ENCODE measurements at regions not wholly inside any gene's neighbourhood (a gene's known extent, or its start where the extent isn't known, plus 50 kb on each side); places are given as distances from the start of the nearest gene placed in this dataset.

- no peak for DNase-seq (ENCODE audit: low spot score)
These were observed 173.4 kb upstream of the BMP4 start for GRCh38 chr14:54129850-54130640.

DNA sequence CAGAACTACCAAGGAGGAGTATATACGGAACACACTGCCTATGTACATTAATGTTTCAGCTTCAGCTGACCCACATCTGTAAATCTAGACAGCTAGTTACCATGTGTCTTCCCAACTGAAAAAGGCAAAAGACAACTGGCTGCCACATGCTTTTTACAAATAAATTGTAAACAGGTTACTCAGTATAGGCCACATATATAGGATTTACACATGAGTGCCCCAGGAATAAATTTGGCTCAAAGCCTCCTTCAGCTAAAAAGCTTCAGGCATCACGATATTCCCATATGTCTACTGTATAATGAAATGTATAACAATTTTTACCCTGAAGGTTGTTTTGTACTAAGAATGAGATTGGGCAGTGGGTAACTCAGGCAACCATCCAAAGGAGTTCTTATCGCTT is 175.9 kb upstream of the BMP4 start:
- DNase-seq (ENCODE audit: low spot score), result no peak

DNA sequence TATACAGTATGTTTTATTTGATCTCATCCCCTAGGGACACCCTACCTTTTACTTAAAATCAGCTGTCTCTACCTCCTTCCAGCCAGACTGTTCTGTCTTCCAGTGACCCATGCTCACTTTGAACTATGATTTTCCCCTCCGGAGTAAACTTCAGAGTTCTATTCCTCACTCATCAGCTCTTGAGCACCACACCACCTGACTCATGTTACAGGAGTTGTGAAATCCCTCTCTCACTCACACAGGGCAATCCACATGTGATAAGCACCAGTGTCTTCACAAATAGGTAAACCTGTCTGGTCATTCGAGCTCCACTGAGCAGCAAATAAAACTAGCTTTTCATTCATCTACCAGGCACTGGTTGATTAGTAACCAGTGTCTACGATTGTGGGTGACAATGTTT is 177.3 kb upstream of the BMP4 start:
- DNase-seq (ENCODE audit: low spot score), result no peak

- no peak for DNase-seq (ENCODE audit: low spot score)
These were observed 179.2 kb upstream of the BMP4 start for GRCh38 chr14:54135804-54136280.

DNA sequence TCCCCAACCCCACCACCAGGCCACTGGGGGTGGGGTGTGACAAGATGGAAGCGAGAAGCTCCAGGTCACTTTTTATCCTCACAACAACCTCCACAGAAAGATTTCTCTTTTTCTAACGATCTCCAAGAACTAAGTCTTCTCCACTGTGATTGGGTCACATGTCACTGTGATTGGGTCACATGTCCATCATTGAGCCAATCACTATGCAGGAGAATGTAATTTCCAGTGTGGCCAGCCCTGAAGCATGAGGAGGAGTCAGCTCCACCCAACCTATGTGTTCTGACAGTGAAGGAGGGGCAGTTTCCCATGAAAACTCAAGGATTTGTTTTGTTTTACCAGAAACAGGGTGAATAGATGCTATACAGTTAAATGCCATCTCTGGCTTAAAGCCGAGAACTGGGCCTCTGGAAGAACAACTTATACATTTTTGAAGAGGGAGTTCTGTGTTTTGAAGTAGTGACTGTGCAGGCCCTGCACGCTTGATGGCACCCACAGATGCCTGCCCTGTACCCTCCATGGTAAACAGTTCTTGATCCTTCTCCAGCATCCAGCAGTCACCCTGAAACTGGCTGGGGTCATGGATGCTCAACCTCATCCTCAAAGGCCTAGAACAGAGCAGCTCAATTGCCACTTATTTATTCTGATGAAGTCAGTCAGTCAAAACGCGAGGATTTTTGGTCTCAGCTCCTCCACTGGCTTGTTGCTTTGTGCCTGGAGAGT is 180.4 kb upstream of the BMP4 start:
- no peak for DNase-seq (ENCODE audit: low spot score)

DNA sequence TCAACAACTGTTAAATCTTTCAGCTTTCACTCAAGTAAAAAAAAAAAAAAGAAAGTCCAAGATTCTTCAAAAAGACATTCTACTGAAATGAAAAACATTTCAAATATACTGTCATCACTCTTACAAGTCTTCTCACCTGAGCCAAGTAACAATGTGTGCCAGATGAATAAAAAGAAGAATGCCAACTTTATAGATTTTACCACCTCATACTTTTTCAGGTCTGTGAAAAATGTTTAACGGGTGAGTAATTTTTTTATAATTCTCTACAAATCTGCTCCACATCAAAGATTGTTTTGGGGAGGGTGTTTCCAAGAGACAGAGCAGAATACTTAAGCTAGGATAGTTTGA is 181.0 kb upstream of the BMP4 start:
- DNase-seq (ENCODE audit: low spot score), result no peak

DNA sequence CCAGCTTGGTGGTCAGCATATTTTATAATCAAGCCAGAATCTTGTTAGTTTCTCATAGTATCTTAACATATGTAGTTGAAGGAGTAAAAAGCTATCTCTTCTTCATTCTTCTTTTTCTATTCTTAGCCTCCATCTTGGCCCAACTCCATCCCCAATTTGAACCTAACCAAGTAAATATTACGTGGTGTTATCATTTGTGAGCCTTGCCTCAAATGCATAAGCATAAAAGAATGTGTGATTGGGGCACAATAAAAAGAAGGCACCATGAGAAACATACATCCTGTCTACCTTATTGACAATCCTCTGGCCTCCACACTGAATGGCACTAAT is 181.4 kb upstream of the BMP4 start:
- DNase-seq (ENCODE audit: low spot score), result no peak

- no peak for DNase-seq (ENCODE audit: low spot score)
These were observed 181.9 kb upstream of the BMP4 start for GRCh38 chr14:54138354-54139038.

GRCh38 chr14:54140551-54140950 is 183.9 kb upstream of the BMP4 start:
- no peak for DNase-seq (ENCODE audit: low spot score)

- no peak for DNase-seq (ENCODE audit: low spot score)
These were observed 190.0 kb upstream of the BMP4 start for GRCh38 chr14:54146601-54147000.

DNA sequence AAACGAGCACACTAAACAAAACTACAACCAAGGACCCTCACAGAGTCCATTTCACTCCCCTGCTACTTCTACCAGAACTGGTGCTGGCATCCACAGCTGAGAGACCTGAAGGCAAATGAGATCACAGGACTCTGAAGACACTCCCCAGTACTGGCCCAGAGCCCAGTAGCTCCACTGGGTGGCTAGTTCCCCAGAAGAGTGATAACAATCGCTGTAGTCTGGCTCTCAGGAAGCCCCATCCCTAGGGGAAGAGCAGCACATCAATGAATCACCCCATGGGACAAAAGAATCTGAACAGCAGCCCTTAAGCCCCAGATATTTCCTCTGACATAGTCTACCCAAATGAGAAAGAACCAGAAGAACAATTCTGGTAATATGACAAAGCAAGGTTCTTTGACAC is 190.7 kb upstream of the BMP4 start:
- DNase-seq (ENCODE audit: low spot score), result no peak

- DNase-seq (ENCODE audit: low spot score), result no peak
These were observed 191.1 kb upstream of the BMP4 start for GRCh38 chr14:54147758-54148157.

- DNase-seq (ENCODE audit: low spot score), result no peak
These were observed 191.6 kb upstream of the BMP4 start for GRCh38 chr14:54148251-54148650.

- DNase-seq (ENCODE audit: low spot score), result no peak
These were observed 195.7 kb upstream of the BMP4 start for GRCh38 chr14:54152351-54152750.

DNA sequence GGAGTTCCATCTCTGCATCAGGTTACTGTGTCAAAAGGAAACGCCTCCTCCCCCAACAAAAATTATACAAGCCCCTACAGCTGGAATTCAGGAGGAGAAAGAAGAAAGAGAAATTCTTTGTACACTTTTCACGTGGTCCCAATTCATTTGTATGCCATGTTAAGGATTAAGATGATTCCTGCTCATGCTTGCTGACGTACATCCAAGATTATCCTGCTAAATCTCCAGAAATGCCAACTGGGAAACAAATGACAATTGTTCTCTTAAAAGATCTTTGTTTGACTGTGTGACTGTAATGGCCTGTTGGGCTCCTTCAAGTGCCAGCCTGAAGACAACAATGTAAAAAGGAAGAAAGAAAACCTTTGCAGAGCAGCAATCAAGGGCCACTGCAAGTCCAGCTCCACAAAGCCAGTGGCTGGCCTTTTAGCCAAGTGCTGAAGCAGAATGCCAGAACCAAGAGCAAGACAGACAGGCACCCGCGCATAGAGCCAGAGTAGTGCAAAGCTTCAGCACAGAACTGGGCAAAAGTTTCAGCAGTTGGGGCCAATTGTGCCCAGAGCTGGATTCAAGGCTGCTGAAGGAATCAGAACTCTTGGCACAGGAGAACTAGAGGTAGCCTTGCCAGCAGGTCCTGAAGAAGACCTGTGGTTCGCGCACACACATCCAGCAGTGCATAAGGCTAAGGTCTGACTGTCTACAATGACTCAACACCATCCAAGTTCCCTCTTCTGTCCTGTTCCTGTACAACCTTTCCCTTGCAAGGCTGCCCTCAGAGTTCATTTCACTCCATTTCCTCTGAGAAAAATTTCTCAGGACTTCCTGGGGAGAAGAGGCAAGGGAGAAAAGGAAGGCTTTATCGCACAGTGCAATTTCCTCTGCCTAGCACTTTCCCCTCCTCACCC is 209.7 kb upstream of the BMP4 start:
- DNase-seq (ENCODE audit: low spot score), result no peak

GRCh38 chr14:54168489-54168888 is 211.9 kb upstream of the BMP4 start:
- no peak for DNase-seq (ENCODE audit: low spot score)

GRCh38 chr14:54169254-54169924 is 212.8 kb upstream of the BMP4 start:
- no peak for DNase-seq (ENCODE audit: low spot score)

DNA sequence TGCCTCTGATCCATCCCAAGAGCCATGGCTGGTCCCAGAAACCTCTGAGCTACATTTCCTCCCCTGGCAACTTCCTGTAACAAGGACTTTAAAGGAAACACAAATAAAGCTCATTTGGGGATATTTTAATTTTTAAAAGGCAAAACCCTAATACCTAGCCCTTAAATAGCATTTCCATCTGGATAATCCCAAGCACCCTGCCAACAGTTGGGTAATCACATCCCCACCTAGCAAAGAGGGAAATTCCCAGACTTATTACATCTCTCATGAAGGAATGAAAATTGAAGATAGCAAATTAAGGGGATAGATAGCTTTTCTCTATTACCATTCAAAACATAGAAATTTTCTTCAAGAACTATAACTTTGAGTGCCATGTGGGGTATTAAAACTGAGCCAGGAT is 213.7 kb upstream of the BMP4 start:
- DNase-seq (ENCODE audit: low spot score), result no peak

- DNase-seq (ENCODE audit: low spot score), result no peak
These were observed 215.5 kb upstream of the BMP4 start for GRCh38 chr14:54172114-54172513.

GRCh38 chr14:54172562-54172961 is 215.9 kb upstream of the BMP4 start:
- no peak for DNase-seq (ENCODE audit: low spot score)

DNA sequence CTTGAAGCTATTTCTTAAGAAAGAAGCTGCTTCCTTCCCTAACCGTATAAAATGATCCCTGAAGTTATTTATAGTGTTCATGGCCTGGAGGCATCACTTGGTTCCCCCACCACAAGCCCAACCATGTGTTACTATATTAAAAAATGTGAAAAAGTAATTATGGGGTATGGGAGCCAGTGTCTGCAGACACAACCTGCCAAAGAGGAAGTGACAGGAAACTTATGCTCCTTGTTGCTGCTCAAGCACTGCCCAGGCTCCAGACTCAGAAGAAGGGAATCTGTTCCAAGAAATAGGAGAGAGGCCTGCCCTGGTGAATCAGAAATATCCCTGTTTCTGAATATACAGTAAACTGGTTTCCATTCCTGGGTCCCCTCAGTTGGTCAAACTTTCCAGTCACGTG is 217.2 kb upstream of the BMP4 start:
- DNase-seq (ENCODE audit: low spot score), result no peak

DNA sequence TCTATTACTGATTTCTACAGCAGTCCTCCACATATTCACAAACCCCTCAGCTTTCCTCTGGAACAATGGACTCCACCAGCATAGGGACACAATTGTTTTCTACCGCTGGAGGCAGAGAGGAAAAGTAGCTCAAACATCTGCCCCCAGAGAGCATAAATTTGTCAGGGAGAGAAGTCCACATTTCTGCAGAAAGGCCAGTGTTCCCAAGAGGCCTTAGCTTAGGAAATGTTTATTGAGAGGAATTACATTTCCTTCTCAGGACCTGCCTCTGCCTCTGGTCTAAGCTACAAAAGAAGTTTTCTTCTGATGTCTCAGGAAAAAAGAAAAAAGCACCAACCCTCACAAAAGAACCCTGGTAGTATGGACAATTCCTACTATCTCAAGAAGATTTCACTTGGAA is 217.8 kb upstream of the BMP4 start:
- DNase-seq (ENCODE audit: low spot score), result no peak

Measured in hematopoietic multipotent progenitor cell treated with erythropoietin and hydrocortisone succinate and interleukin-3 and kit ligand, for 15 days (in vitro differentiated cells).